IMR-90 (cell line): ENCODE measurements at regions not wholly inside any gene's neighbourhood (a gene's known extent, or its start where the extent isn't known, plus 50 kb on each side); places are given as distances from the start of the nearest gene placed in this dataset.

Experiments
- CHD1 ChIP-seq: IDR thresholded peaks from 2 replicates; pipeline ENCODE4 v1.6.1; 2012; ENCODE audit warnings: low read depth, low read length, improper control_type of control experiment
- CTCF ChIP-seq: conservative IDR thresholded peaks from 2 replicates; pipeline ENCODE4 v1.5.1; 2012; ENCODE audit warnings: mild to moderate bottlenecking, low read depth, low read length, improper control_type of control experiment
- MAZ ChIP-seq: IDR thresholded peaks from 2 replicates; pipeline ENCODE4 v1.6.1; 2012; ENCODE audit warnings: low read depth, mild to moderate bottlenecking, low read length, improper control_type of control experiment, moderate library complexity, borderline replicate concordance
- POLR2A ChIP-seq: IDR thresholded peaks from 2 replicates; pipeline ENCODE4 v1.6.1; 2012; ENCODE audit warnings: mild to moderate bottlenecking, low read depth, low read length

- TF ChIP-seq POLR2A = no peak
- no peak for TF ChIP-seq MAZ
- TF ChIP-seq CTCF = no peak
- TF ChIP-seq CHD1 = no peak
Measured at GRCh38 chr5:127997201-127997704, 86.3 kb upstream of the SLC12A2 start.
